DMS153 treated with DMSO at 0.1 percent for 48 hours (cell line): ENCODE measurements at regions not wholly inside any gene's neighbourhood (a gene's known extent, or its start where the extent isn't known, plus 50 kb on each side); places are given as distances from the start of the nearest gene placed in this dataset.

Source experiments
- DNase-seq: peaks from one replicate; lab custom pipeline; 2025; ENCODE audit not compliant: unreplicated experiment; lab: John Stamatoyannopoulos, UW

- DNase-seq: no peak
These were observed 752.9 kb upstream of the CT83 start for GRCh38 chrX:117215683-117216082.

- no peak for DNase-seq
These were observed 733.7 kb upstream of the CT83 start for GRCh38 chrX:117196481-117196880.

DNA sequence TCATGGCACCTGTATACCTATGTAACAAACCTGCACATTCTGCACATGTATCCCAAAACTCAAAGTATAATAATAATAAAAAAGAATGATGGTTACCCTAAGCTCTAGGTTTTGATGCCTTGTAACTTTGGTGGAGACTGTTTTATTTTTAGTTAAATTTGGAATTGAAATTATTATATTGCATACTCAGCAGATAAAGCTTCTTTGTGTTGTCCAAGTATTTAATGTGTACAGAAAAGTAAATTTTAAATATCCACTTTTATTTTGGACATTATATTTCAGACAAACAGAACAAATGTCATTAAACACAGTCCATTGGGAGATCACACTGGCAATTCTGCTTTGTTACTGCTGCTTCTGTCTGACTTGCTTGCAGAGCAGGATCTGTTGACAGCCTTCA is 684.5 kb upstream of the CT83 start:
- no peak for DNase-seq

GRCh38 chrX:117138070-117138469 is 675.3 kb upstream of the CT83 start:
- no peak for DNase-seq

GRCh38 chrX:117134983-117135382 is 672.2 kb upstream of the CT83 start:
- no peak for DNase-seq

DNA sequence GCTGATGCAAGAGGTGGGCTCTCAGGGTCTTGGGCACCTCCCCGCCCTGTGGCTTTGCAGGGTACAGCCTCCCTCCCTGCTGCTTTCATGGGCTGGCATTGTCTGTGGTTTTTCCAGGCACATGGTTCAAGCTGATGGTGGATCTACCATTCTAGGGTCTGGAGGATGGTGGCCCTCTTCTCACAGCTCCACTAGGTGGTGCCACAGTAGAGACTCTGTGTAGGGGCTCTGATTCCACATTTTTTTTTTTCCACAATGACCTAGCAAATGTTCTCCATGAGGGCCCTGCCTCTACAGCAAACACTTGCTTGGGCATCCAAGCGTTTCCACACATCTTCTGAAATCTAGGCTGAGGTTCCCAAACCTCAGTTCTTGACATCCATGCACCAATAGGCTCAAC is 657.9 kb upstream of the CT83 start:
- no peak for DNase-seq

DNA sequence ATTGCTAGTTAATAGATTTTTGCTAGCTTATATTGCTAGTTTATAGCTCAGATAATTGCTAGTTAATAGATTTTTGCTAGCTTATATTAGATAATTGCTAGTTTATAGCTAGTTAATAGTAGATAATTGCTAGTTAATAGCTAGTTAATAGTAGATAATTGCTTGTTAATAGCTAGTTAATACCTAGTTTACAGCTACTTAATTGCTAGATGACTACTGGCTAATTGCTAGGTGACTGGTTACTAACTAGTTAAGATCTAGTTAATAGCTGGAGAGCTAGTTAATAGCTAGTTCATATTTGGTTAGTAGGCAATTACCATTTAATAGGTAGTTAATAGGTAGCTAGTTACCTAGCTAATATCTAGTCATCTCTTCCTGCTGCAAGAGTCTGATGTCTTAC is 633.8 kb upstream of the CT83 start:
- DNase-seq: no peak

GRCh38 chrX:117095393-117095792 is 632.6 kb upstream of the CT83 start:
- no peak for DNase-seq

DNA sequence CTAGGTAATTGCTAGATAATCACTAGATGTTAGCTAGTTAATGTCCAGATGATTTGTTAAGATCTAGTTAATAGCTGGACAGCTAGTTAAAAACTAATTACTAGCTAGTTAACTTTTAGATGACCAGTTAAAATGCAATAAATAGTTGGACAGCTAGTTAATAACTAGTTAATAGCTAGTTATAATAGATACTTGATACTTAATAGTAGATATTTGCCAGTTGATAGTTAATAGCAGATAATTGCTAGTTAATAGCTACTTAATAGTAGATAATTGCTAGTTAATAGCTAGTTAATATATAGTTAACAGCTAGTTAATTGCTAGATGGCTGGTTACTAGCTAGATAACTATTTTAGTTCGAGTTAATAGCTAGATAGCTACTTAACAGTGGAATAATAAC is 631.4 kb upstream of the CT83 start:
- no peak for DNase-seq

DNA sequence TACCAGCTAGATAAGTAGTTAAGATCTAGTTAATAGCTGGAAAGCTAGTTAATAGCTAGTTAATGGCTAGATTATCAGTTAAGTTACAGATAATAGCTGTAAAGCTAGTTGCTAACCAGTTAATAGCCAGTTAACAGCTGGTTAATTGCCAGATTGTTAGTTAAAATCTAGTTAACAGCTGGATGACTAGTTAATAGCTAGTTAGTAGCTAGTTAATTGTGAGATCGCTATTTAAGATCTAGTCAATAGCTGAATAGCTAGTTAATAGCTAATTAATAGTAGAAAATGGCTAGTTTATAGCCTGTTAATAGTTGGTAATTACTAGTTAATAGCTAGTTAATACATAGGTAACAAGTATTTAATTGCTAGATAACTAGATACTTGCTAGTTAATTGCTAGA is 630.5 kb upstream of the CT83 start:
- DNase-seq: no peak

DNA sequence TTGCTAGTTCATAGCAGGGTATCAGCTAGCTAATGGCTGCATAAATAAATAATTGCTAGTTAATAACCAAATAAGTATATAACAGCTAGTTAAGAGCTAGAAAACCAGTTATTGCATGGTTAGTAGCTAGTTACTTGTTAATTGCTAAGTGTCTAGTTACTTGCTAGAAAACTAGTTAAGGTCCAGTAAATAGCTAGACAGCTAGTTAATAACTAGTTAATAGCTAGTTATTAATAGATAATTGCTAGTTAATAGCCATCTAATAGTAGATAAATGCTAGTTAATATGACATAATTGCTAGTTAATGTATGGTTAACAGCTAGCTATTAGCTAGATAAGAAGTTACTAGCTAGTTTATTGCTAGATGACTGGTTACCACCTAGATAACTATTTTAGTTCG is 629.9 kb upstream of the CT83 start:
- no peak for DNase-seq

GRCh38 chrX:117063224-117063623 is 600.4 kb upstream of the CT83 start:
- no peak for DNase-seq

DNA sequence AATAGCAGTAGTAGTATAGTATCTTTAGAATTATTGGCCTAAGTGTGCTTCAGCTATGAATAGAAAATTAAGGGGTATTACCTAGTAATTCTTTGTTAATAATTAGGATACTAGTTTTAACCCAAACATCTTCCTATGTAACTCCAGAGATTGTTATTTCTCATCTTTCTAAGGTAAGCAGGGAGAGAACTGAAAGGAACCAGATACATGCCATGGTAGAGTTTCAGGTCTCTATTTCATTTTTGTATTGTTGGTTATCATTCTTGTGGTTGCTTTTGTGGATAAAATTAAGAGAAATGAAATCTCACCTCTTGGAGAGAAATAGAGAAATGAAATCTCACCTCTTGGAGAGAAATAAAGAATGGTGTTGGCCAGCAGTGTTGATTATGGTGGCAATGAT is 597.1 kb upstream of the CT83 start:
- no peak for DNase-seq

DNA sequence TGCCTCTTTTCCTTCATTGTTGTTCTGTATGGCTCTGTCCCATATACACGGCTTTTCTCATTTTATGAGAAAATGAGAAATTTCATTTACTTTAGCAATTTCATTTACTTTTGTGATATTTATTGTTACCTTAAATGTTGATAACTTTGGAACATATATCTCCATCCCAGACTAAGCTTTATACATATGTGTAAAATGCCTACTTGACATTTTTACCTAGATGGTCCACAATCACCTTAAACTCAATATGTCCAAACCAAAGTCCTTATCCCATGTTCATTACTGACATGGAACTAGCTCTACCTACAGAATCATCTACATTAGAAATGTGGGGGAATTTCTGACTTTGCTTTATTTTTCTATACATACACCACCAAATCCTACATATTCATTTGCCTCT is 590.5 kb upstream of the CT83 start:
- no peak for DNase-seq

DNA sequence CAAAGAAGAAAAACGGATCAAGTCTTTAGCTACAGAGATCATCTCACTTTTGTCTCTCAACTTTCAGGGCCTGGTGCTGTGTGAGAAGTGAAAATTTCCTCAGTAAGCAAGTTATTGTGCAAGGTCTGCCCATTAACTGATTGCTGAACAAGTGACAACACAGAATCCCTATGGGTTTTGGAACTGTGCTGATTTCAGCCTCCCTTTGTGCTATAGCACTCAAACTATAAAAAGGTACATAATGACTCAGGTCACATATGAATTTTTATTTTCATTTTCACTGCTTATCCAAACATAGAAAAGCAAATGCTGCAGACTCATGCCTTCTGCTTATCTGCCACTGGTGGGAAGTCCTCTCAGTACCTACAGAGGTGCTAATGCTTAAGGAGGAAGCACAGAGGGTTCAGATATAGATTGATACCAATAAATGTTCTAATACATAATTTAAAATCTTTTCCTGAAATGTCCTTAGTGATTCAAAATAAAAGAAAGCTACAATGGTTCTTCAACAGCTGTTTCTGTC is 576.2 kb upstream of the CT83 start:
- no peak for DNase-seq

DNA sequence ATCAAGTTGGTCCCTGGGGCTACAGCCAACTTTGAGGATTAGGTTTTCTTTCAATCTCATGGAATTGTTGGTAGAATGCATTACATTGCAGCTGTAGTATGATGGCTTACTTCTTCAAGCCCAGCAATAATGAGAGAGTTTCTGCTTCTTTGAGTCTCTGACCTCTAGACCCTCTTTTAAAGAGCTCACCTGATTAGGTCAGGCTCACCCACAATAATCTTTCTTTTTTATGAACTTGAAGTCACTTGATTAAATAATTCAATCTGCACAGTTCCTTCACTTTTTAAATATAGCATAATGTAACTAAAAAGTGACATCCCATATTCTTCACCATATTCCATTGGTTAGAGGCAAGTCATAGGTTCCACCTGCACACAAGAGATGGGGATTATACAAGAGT is 547.5 kb upstream of the CT83 start:
- DNase-seq: no peak

- no peak for DNase-seq
These were observed 540.2 kb upstream of the CT83 start for GRCh38 chrX:117002981-117003380.

DNA sequence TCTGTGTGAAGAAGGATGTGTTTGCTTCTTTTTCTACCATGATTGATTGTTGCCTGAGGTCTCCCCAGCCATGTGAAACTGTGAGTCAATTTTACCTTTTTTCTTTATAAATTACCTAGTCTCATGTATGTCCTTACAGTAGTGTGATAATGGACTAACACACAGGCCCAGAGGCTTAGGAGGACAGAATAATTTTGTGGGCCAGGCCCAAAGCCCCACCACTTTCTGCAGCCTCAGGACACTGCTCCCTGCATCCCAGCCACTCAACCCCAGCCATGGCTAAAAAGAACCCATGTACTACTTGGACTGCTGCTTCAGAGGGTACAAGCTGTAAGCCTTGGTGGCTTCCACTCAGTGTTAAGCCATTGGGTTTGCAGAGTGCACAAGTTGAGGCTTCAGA is 512.7 kb upstream of the CT83 start:
- no peak for DNase-seq

DNA sequence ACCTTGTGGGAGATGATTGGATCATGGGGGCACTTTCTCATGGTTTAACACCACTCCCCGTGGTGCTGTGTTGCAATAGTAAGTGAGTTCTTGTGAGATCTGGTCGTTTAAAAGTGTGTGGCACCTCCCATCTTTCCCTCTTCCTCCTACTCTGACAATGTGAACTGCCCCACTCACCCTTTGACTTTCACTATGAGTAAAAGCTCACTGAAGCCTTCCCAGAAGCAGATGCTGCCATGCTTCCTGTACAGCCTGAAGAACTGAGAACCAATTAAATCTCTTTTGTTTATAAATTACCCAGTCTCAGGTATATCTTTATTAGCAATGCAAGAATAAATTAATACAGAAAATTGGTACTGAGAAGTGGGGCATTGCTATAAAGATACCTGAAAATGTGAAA is 509.6 kb upstream of the CT83 start:
- no peak for DNase-seq

- no peak for DNase-seq
These were observed 499.3 kb upstream of the CT83 start for GRCh38 chrX:116961872-116962582.

DNA sequence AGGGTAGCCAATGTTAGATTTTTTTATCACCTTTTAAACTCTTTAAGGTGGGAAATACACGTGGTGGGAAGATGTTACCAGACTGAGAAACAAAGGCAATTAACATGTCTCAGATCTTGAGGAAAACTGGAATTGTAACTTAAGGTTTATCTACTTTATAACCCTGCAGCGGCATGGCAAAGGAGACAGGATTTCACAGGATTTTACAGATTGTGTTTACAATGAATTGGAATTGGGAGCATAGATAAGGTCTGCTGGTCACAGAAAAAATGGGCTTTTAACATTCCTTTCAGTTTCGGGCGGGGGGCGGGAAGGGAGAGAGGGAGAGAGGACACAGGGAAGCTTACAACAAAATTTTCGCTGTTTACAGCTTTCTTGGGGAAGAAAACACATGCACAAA is 467.5 kb upstream of the CT83 start:
- no peak for DNase-seq

DNA sequence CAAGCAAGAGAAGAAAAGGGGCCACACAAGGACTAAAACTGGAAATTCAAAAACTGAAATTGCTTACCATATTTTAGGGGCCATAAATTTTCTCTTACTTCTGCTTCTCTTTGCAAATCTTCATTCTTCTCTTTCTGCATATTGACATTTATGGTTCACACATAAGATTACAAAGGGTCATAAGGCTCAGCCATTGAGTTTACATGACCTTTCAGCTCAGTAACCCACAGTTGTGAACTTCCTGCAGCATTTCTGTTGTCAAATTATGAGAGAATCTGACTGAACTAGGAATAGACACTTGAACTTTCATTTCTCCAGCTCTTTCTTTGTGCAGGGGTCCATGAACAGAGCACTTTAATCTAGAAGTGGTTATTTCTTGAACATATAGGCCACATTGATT is 434.8 kb upstream of the CT83 start:
- no peak for DNase-seq

- DNase-seq: no peak
These were observed 419.2 kb upstream of the CT83 start for GRCh38 chrX:116881961-116882360.
